A549 (cell line): ENCODE measurements at regions not wholly inside any gene's neighbourhood (a gene's known extent, or its start where the extent isn't known, plus 50 kb on each side); places are given as distances from the start of the nearest gene placed in this dataset.

Source experiments
- EP300 ChIP-seq, 2 experiments: fragments of >200 bp; sonication (Bioruptor Twin); formaldehyde crosslinking; IDR thresholded peaks; 2 replicates in 1 of 2; 3 replicates in 1 of 2; pipeline ENCODE4 v1.6.1; 2016 to 2017
- FOSB ChIP-seq: fragments of 250-450 bp; sonication (Bioruptor Pico); IDR thresholded peaks from 2 replicates; pipeline ENCODE4 v1.5.0; 2020; ENCODE audit warnings: mild to moderate bottlenecking, moderate library complexity
- JUN ChIP-seq, 2 experiments: fragments of >200 bp; sonication (Bioruptor Twin); formaldehyde crosslinking; IDR thresholded peaks; 2 replicates in 1 of 2; 3 replicates in 1 of 2; pipeline ENCODE4 v1.6.1; 2016 to 2017
- KDM1A ChIP-seq: fragments of 200-600 bp; sonication (generic); IDR thresholded peaks from 2 replicates; pipeline ENCODE4 v1.6.1; 2016; ENCODE audit warnings: low read depth, mild to moderate bottlenecking
- RAD21 ChIP-seq, 2 experiments: fragments of >200 bp in 1 of 2; sonication (Bioruptor Twin) in 1 of 2; formaldehyde crosslinking in 1 of 2; IDR thresholded peaks in 1 of 2; conservative IDR thresholded peaks in 1 of 2; 2 replicates in 1 of 2; 3 replicates in 1 of 2; pipeline ENCODE4 v1.6.1; 2012 to 2018; ENCODE audit warnings: inconsistent platforms in 1 of 2
- RNF2 ChIP-seq: fragments of 200-600 bp; sonication (generic); IDR thresholded peaks from 2 replicates; pipeline ENCODE4 v1.6.1; 2016; ENCODE audit warnings: low read depth, mild to moderate bottlenecking, antibody characterized with exemption, moderate library complexity, borderline replicate concordance
- TP53 ChIP-seq: fragments of 250-450 bp; sonication (Bioruptor Pico); IDR thresholded peaks from 2 replicates; pipeline ENCODE4 v1.5.0; 2021; ENCODE audit warnings: mild to moderate bottlenecking, moderate library complexity
- TF ChIP-seq, protein P1 (sequence below): fragments of >200 bp; sonication (Bioruptor Twin); formaldehyde crosslinking; IDR thresholded peaks from 3 replicates; pipeline ENCODE4 v1.5.1; 2016
- TF ChIP-seq, protein P2 (sequence below): IDR thresholded peaks from 2 replicates; pipeline ENCODE4 v1.6.1; 2012
- TF ChIP-seq, protein P3 (sequence below): fragments of >200 bp; sonication (Bioruptor Twin); formaldehyde crosslinking; IDR thresholded peaks from 3 replicates; pipeline ENCODE4 v1.6.1; 2016

GRCh38 chr20:40245829-40246228 lies 443.2 kb downstream of the MAFB start:
- TF ChIP-seq, protein P1, sequence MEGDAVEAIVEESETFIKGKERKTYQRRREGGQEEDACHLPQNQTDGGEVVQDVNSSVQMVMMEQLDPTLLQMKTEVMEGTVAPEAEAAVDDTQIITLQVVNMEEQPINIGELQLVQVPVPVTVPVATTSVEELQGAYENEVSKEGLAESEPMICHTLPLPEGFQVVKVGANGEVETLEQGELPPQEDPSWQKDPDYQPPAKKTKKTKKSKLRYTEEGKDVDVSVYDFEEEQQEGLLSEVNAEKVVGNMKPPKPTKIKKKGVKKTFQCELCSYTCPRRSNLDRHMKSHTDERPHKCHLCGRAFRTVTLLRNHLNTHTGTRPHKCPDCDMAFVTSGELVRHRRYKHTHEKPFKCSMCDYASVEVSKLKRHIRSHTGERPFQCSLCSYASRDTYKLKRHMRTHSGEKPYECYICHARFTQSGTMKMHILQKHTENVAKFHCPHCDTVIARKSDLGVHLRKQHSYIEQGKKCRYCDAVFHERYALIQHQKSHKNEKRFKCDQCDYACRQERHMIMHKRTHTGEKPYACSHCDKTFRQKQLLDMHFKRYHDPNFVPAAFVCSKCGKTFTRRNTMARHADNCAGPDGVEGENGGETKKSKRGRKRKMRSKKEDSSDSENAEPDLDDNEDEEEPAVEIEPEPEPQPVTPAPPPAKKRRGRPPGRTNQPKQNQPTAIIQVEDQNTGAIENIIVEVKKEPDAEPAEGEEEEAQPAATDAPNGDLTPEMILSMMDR: no peak
- TF ChIP-seq, protein P2, sequence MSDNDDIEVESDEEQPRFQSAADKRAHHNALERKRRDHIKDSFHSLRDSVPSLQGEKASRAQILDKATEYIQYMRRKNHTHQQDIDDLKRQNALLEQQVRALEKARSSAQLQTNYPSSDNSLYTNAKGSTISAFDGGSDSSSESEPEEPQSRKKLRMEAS: no peak
- no peak for TF ChIP-seq TP53
- TF ChIP-seq, protein P3, sequence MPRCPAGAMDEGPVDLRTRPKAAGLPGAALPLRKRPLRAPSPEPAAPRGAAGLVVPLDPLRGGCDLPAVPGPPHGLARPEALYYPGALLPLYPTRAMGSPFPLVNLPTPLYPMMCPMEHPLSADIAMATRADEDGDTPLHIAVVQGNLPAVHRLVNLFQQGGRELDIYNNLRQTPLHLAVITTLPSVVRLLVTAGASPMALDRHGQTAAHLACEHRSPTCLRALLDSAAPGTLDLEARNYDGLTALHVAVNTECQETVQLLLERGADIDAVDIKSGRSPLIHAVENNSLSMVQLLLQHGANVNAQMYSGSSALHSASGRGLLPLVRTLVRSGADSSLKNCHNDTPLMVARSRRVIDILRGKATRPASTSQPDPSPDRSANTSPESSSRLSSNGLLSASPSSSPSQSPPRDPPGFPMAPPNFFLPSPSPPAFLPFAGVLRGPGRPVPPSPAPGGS: no peak
- no peak for TF ChIP-seq KDM1A
- no peak for TF ChIP-seq JUN (IDR thresholded peaks at IDR 0.05)
- TF ChIP-seq EP300 (IDR thresholded peaks at IDR 0.05): no peak
- TF ChIP-seq RAD21 (conservative IDR thresholded peaks at IDR 0.05 in 1 of 2, IDR thresholded peaks at IDR 0.05 in 1 of 2): no peak
- no peak for TF ChIP-seq RNF2
- no peak for TF ChIP-seq FOSB (CRISPR knock-in tag)
